Stimulated activated CD4-positive, alpha-beta T cell treated with anti-CD3 and anti-CD28 coated beads, Interleukin-12 subunit alpha, Interleukin-12 subunit beta, amount 100 ng/mL, for 24 hours (primary cell): ENCODE measurements at regions not wholly inside any gene's neighbourhood (a gene's known extent, or its start where the extent isn't known, plus 50 kb on each side); places are given as distances from the start of the nearest gene placed in this dataset.

Experiments
- DNase-seq, 2 experiments: peaks; one replicate each; pipeline ENCODE4 v3.0.0-alpha.2; 2020; ENCODE audit warnings: low read depth in 2 of 2

- DNase-seq: no peak
Measured at GRCh38 chr13:80235967-80236302, 105.0 kb downstream of the SPRY2 start.

- no peak for DNase-seq
Measured at GRCh38 chr13:80235166-80235966, 105.6 kb downstream of the SPRY2 start.

GRCh38 chr13:80227645-80228044 lies 113.3 kb downstream of the SPRY2 start:
- no peak for DNase-seq

GRCh38 chr13:80226645-80227044 lies 114.3 kb downstream of the SPRY2 start:
- no peak for DNase-seq

GRCh38 chr13:80224468-80224867 lies 116.5 kb downstream of the SPRY2 start:
- DNase-seq: no peak

- no peak for DNase-seq
Measured at GRCh38 chr13:80217614-80218456, 123.1 kb downstream of the SPRY2 start.

- DNase-seq: no peak
Measured at GRCh38 chr13:80215368-80215767, 125.6 kb downstream of the SPRY2 start.

- no peak for DNase-seq
Measured at GRCh38 chr13:80214521-80214991, 126.4 kb downstream of the SPRY2 start.

GRCh38 chr13:80214050-80214449 lies 126.9 kb downstream of the SPRY2 start:
- no peak for DNase-seq

GRCh38 chr13:80213201-80213600 lies 127.7 kb downstream of the SPRY2 start:
- DNase-seq: no peak

GRCh38 chr13:80211566-80211965 lies 129.4 kb downstream of the SPRY2 start:
- DNase-seq: no peak

GRCh38 chr13:80204642-80205041 lies 136.3 kb downstream of the SPRY2 start:
- no peak for DNase-seq

- DNase-seq: no peak
Measured at GRCh38 chr13:80203496-80203895, 137.4 kb downstream of the SPRY2 start.

- no peak for DNase-seq
Measured at GRCh38 chr13:80201694-80202468, 139.0 kb downstream of the SPRY2 start.

GRCh38 chr13:80199585-80200292 lies 141.2 kb downstream of the SPRY2 start:
- DNase-seq: no peak

- no peak for DNase-seq
Measured at GRCh38 chr13:80199067-80199466, 141.9 kb downstream of the SPRY2 start.

- no peak for DNase-seq
Measured at GRCh38 chr13:80196756-80197155, 144.2 kb downstream of the SPRY2 start.

- no peak for DNase-seq
Measured at GRCh38 chr13:80195649-80196048, 145.3 kb downstream of the SPRY2 start.

- DNase-seq: no peak
Measured at GRCh38 chr13:80189889-80190597, 150.9 kb downstream of the SPRY2 start.

- DNase-seq: no peak
Measured at GRCh38 chr13:80180740-80181355, 160.1 kb downstream of the SPRY2 start.
